ENCODE measurements at regions not wholly inside any gene's neighbourhood (a gene's known extent, or its start where the extent isn't known, plus 50 kb on each side); places are given as distances from the start of the nearest gene placed in this dataset.

- TF ChIP-seq RAD21 (IDR thresholded peaks at IDR 0.05; ENCODE audit: insufficient read depth, low read depth, low read length) (no peak), CHD4 (IDR thresholded peaks at IDR 0.05) (no peak), BCL11A (IDR thresholded peaks at IDR 0.05; ENCODE audit: low read depth, low read length) (no peak), CBX3 (IDR thresholded peaks at IDR 0.05; ENCODE audit: borderline replicate concordance, low read depth) (no peak), ATF3 (IDR thresholded peaks at IDR 0.05; ENCODE audit: borderline replicate concordance, extremely low read depth, low read depth, low read length) (no peak), CTCF (IDR thresholded peaks at IDR 0.05 in 2 of 3, conservative IDR thresholded peaks at IDR 0.05 in 1 of 3; ENCODE audit: control insufficient read depth in 2 of 3, extremely low read depth in 1 of 3, insufficient read depth in 1 of 3, low read depth in 3 of 3, low read length in 3 of 3) (no peak), ELK1 (IDR thresholded peaks at IDR 0.05; ENCODE audit: low read depth, low read length) (no peak), JUND (IDR thresholded peaks at IDR 0.05; ENCODE audit: low read depth, low read length) (no peak), RELA (IDR thresholded peaks at IDR 0.05; ENCODE audit: borderline replicate concordance, partially characterized antibody) (no peak), POLR2A (IDR thresholded peaks at IDR 0.05; ENCODE audit: low read depth, low read length) (no peak)
Observed at GRCh38 chr14:65926935-65927700, 514.6 kb downstream of the FUT8 start.

Data from GM12878 (cell line).